ENCODE measurements at regions not wholly inside any gene's neighbourhood (a gene's known extent, or its start where the extent isn't known, plus 50 kb on each side); places are given as distances from the start of the nearest gene placed in this dataset.

DNA sequence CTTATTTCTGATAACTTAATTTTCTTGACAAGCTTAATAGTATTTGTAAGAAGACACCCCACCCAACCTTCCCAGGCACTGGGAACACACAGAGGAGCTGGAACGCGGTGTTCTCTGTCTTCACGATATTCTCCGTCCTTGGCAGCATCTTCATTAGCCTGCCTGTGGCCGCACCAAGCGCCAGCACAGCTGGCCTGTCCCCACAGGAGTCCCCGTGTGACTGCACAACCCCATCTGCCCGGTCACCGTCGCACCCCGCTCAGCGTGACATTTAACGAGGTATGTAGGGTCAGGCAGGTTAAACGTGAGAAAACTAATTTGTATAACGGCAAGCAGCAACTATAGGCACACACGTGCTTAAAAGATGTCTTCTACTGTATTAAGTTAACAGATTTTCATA lies 293.3 kb downstream of the BRD1 start:
- no peaks in the 10 kb centered on the region for H3K36me3 Mint-ChIP-seq (ENCODE audit: low read depth)
- peaks cover 2% of the 10 kb centered on the region for H3K27me3 Mint-ChIP-seq (ENCODE audit: low read depth)
- H3K4me1 Mint-ChIP-seq = peaks cover 14% of the 10 kb centered on the region
- no peak for DNase-seq (ENCODE audit: low read depth, low spot score)
- no peaks in the 10 kb centered on the region for H3K9me3 Mint-ChIP-seq
- TF ChIP-seq, protein P1, sequence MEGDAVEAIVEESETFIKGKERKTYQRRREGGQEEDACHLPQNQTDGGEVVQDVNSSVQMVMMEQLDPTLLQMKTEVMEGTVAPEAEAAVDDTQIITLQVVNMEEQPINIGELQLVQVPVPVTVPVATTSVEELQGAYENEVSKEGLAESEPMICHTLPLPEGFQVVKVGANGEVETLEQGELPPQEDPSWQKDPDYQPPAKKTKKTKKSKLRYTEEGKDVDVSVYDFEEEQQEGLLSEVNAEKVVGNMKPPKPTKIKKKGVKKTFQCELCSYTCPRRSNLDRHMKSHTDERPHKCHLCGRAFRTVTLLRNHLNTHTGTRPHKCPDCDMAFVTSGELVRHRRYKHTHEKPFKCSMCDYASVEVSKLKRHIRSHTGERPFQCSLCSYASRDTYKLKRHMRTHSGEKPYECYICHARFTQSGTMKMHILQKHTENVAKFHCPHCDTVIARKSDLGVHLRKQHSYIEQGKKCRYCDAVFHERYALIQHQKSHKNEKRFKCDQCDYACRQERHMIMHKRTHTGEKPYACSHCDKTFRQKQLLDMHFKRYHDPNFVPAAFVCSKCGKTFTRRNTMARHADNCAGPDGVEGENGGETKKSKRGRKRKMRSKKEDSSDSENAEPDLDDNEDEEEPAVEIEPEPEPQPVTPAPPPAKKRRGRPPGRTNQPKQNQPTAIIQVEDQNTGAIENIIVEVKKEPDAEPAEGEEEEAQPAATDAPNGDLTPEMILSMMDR (conservative IDR thresholded peaks at IDR 0.05) = no peak
- no peak overlapping the region for H3K27ac Mint-ChIP-seq (ENCODE audit: unreplicated experiment)
- no peak overlapping the region for H3K4me3 Mint-ChIP-seq

DNA sequence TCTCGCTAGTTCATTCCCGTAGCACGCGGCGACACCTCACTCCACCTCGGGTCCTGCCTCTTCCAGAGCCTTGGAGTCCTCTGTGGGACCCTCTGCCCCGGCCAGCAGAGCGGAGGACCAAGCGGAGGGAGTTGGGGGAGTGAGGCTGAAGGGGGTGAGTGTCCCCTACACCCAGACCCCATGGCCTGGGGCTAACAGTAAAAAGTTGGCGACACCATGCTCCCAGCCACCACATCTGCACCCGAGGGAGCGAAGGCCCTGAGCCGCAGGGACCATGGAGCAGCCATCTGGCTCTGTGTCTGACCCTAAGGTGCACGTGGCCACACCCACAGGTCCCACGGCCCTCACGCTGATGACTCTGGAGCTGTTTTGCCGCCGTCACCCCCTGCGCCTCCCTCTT lies 293.8 kb downstream of the BRD1 start:
- Mint-ChIP-seq H3K27me3 (ENCODE audit: low read depth) (peaks cover 2% of the 10 kb centered on the region), H3K27ac (ENCODE audit: unreplicated experiment) (no peak overlapping the region), H3K9me3 (no peaks in the 10 kb centered on the region), H3K4me1 (peaks cover 14% of the 10 kb centered on the region), H3K4me3 (no peak overlapping the region), H3K36me3 (ENCODE audit: low read depth) (no peaks in the 10 kb centered on the region)
- no peak for DNase-seq (ENCODE audit: low read depth, low spot score)
- TF ChIP-seq, protein P1 (conservative IDR thresholded peaks at IDR 0.05) = no peak

DNA sequence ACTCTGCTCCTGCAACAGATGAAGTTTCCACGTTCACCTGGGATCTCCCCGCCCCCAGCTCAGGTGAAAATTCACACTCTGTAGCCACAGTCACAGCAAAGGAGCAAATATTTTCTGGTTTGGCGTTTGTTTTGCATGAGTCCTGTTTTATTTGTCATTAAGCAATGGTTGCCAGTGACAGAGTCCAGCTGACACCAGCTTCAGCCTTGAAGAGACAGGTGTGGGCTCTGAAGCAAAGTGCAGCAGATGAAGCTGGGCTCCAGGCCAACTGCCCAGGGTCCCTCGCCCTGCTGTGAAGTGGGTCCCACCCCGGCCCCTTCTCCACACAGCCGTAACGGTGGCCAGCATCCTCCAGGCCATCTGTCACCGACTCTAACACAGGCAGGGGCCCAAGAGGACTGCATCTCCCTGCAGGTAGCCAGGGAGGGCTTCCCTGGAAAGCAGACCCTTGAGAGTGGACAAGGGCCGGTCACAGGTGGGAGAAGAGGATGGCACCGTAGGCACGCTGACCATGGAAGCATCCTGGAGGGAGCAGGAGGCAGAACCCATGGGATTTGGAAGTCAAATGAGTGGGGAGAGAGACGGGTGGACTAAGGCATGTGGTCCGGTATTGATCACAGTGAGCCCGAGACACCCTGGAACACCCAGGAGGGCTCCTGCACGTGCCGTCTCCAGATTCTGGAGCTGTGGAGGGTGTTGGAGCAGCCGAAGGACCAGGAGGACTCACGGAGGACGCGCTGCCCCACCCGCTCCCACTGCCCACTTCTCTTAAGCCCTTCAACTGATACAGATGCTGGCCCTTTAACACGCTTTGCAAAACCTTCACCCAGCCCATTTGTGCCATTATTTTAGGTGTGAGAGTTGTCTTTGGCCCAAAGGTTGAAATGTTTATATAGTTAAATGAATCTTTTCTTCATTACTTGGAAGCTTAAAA lies 294.5 kb downstream of the BRD1 start:
- peaks cover 2% of the 10 kb centered on the region for H3K27me3 Mint-ChIP-seq (ENCODE audit: low read depth)
- TF ChIP-seq, protein P1 (conservative IDR thresholded peaks at IDR 0.05) = no peak
- H3K4me1 Mint-ChIP-seq = peaks cover 14% of the 10 kb centered on the region
- no peaks in the 10 kb centered on the region for H3K9me3 Mint-ChIP-seq
- H3K36me3 Mint-ChIP-seq (ENCODE audit: low read depth) = no peaks in the 10 kb centered on the region
- H3K27ac Mint-ChIP-seq (ENCODE audit: unreplicated experiment) = no peak overlapping the region
- no peak for DNase-seq (ENCODE audit: low read depth, low spot score)
- no peak overlapping the region for H3K4me3 Mint-ChIP-seq

DNA sequence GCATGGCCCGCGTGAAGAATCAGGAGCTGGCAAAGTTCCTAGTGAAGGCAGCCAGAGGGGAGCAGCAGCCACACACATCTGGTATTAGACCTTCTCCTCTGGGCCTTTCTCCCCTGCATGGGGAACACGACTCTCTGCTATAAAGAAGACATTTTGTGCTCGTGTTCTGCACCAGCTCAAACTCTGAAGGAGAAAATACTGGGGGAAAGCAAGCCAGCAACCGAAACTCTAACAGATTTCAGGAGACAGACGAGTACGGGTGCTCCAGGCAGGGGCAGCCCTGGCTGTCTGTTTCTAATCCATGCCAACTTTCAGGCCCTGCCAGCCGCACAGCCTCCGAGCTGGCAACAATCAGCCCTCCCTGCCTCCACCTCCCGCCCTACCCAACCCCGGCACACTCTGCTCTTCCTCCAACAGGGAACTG lies 296.3 kb downstream of the BRD1 start:
- TF ChIP-seq, protein P1 (conservative IDR thresholded peaks at IDR 0.05) = no peak
- no peak for DNase-seq (ENCODE audit: low read depth, low spot score)
- peaks cover 2% of the 10 kb centered on the region for H3K27me3 Mint-ChIP-seq (ENCODE audit: low read depth)
- H3K9me3 Mint-ChIP-seq = no peaks in the 10 kb centered on the region
- H3K4me1 Mint-ChIP-seq = peaks cover 5% of the 10 kb centered on the region
- no peak overlapping the region for H3K27ac Mint-ChIP-seq (ENCODE audit: unreplicated experiment)
- no peak overlapping the region for H3K4me3 Mint-ChIP-seq
- no peaks in the 10 kb centered on the region for H3K36me3 Mint-ChIP-seq (ENCODE audit: low read depth)

DNA sequence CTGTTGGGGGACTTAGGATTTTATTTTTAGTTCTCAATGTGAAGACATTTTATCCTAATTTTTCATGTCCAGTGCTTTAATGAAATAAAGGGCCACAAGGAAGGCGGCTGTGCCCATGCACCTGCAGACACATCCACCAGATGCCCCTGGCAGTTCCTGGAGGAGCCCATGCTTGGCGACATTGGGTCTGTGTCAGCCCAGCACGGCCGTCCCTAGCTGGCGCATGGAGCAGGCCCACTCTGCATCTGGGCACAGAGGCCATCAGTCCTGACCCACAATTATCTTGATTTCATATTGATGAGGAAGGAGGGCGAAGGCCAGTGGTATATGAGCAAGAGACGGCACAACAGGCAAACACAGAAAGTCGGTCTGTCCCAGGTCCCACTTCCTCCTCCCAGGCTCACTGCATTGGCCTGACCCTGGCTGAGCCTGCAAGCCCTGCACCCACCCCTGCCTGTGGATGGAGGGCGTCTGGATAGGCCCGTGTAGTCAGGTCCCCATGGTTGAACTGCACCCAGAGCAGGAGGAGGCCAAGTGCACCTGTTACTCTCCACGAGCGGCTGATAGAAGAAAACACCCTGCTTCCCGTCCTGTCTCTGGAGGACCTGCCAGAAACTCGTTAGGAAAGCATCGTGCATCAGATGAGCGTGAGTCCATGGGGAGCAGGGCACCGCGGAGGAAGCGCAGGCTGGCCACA lies 296.9 kb downstream of the BRD1 start:
- DNase-seq (ENCODE audit: low read depth, low spot score) = no peak
- no peak overlapping the region for H3K4me3 Mint-ChIP-seq
- no peak overlapping the region for H3K27ac Mint-ChIP-seq (ENCODE audit: unreplicated experiment)
- TF ChIP-seq, protein P1 (conservative IDR thresholded peaks at IDR 0.05) = no peak
- no peaks in the 10 kb centered on the region for H3K4me1 Mint-ChIP-seq
- H3K36me3 Mint-ChIP-seq (ENCODE audit: low read depth) = no peaks in the 10 kb centered on the region
- H3K27me3 Mint-ChIP-seq (ENCODE audit: low read depth) = peaks cover 2% of the 10 kb centered on the region
- no peaks in the 10 kb centered on the region for H3K9me3 Mint-ChIP-seq

Data from neural crest cell (in vitro differentiated cells).